GM10248 (cell line): ENCODE measurements at regions not wholly inside any gene's neighbourhood (a gene's known extent, or its start where the extent isn't known, plus 50 kb on each side); places are given as distances from the start of the nearest gene placed in this dataset.
"Not testable (repeated sequence)": the region's sequence is repeated elsewhere in the genome, so short reads cannot be mapped to it uniquely, and the experiment has no call there.

Experiments
- CTCF ChIA-PET: fragments of 300-600 bp; sonication (Branson Sonifier 250); formaldehyde crosslinking; extraction: SDS; loops from one replicate; lab custom pipeline; 2021; ENCODE audit warnings: antibody characterized with exemption; lab: Yijun Ruan, JAX
- POLR2A ChIA-PET: fragments of 350-650 bp; sonication (Branson Sonifier 250); formaldehyde crosslinking; extraction: SDS; loops from one replicate; lab custom pipeline; 2020; ENCODE audit warnings: antibody characterized with exemption; lab: Yijun Ruan, JAX
- DNase-seq: peaks from one replicate; pipeline ENCODE4 v3.0.0; 2012; ENCODE audit errors: extremely low spot score
- TF ChIP-seq, protein P1 (sequence below): IDR thresholded peaks from 2 replicates; pipeline ENCODE4 v1.5.1; 2012; ENCODE audit warnings: mild to moderate bottlenecking, low read depth; ENCODE audit errors: extremely low read depth, missing control alignments, control extremely low read depth

DNA sequence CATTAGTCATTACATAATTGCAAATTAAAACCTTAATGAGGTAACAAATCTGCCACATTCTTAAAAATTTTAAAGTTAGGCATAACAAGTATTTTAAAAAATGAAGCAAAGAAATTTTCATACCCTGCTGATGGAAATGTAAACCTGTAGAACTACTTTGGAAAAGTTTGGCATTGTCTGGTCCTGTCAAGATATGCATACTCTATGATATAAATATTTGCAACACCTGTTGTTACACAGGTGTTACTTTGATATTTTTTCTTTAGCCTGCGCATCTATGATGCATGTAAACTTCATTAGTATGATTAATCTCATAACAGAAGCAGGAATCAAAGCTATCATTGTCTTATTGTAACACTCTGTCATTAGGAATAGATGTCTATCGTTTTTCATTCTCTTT, 634.3 kb downstream of the TRIB2 start:
- CTCF ChIA-PET: no interaction called here
- TF ChIP-seq, protein P1, sequence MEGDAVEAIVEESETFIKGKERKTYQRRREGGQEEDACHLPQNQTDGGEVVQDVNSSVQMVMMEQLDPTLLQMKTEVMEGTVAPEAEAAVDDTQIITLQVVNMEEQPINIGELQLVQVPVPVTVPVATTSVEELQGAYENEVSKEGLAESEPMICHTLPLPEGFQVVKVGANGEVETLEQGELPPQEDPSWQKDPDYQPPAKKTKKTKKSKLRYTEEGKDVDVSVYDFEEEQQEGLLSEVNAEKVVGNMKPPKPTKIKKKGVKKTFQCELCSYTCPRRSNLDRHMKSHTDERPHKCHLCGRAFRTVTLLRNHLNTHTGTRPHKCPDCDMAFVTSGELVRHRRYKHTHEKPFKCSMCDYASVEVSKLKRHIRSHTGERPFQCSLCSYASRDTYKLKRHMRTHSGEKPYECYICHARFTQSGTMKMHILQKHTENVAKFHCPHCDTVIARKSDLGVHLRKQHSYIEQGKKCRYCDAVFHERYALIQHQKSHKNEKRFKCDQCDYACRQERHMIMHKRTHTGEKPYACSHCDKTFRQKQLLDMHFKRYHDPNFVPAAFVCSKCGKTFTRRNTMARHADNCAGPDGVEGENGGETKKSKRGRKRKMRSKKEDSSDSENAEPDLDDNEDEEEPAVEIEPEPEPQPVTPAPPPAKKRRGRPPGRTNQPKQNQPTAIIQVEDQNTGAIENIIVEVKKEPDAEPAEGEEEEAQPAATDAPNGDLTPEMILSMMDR: no peak
- DNase-seq: no peak
- POLR2A ChIA-PET: no interaction called here

DNA sequence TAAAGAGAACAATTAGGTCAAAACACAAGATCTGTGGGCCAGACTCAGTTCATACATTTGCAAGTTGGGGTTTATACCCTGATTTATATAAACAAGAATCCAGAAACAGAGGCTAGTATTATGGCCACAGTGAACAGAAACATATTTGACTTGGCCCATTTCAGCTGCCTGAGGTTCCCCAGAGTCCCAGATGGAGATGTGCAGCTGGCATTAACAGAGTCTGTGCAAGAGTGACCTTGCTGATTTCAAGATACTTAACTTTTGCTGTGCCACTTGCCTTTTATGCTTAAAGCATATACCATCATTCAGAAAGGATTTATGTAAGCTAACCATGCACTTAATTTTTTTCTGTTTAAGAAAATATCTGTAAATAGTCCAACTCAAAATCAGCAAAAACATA, 636.3 kb downstream of the TRIB2 start:
- TF ChIP-seq, protein P1: no peak
- CTCF ChIA-PET: interaction anchor here (3.0 kb wide), 1 partner anchor 24 kb away, joined by 6 read pairs; no protein-coding TSS in a partner anchor

DNA sequence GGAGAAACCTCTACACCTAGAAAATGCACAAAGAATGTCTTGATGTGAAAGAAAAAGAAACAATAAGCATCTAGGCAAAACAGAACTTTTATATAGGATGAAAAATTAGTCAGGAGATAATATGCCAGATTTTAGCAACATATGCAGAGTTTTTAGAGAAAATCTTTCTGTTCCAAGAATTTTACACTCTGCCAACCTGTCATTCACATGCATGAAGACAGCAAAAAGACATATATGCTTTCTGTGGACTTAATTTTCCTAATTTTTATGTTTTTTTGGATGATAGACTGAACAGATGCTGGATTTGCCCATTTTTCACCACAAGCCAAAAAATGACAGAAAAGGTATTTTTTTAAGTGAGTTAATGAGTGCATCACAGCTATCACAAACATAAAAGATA, 637.3 kb downstream of the TRIB2 start:
- no peak for DNase-seq
- TF ChIP-seq, protein P1: no peak
- ChIA-PET CTCF (interaction anchor here (3.0 kb wide), 1 partner anchor 23 kb away, joined by 6 read pairs; no protein-coding TSS in a partner anchor), POLR2A (no interaction called here)

More for the DNA sequence above, 636.3 kb downstream of the TRIB2 start:
- POLR2A ChIA-PET: no interaction called here
- no peak for DNase-seq

DNA sequence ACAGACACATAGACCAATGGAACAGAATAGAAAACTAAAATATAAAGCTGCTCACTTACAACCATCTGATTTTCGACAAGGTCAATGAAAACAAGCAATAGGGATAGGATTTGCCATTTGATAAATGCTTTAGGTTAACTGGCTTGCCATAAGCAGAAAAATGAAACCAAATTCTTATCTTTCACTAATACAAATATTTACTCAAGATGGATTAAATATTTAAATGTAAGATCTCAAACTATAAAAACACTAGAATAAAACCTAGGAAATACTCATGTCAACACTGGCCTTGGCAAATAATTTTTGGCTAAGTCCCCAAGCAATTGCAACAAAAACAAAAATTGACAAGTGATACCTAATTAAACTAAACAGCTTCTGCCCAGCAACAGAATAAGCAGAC, 665.2 kb downstream of the TRIB2 start:
- CTCF ChIA-PET, POLR2A ChIA-PET, DNase-seq: not testable (repeated sequence)

DNA sequence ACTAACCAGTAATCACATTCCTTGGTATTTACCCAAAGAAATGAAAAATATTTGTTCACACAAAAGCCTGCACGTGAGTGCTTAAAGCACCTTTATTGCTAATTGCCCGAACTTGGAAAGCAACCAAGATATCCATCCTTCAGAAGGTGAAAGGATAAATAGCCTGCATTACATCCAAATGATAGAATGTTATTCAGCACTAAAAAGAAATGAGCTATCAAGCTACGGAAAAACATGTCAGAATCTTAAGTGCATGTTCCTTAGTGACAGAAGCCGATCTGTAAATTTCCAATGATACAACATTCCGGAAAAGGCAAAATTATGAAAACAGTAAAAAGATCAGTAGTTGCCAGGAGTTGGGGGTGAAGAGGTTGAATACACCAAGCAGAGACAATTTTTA, 672.4 kb downstream of the TRIB2 start:
- DNase-seq, CTCF ChIA-PET, POLR2A ChIA-PET: not testable (repeated sequence)

DNA sequence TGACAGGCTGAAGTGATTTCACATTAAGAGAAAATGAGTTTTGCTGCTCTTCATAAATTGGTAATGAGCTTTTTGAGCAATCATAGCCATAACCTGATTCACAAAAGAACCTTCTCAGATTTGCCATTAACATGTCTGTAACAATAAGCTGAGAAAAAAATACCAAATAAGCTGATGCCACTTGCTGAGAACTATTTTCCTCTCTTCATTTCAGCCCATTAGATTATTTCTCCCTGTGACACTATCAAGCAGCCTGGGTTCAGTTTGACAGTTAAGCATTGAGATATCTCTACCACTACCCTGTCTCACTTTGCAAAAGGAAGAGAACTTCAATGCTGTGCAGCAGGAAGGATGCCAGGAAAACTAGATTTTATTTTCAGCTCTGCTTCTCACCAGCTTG, 673.9 kb downstream of the TRIB2 start:
- POLR2A ChIA-PET: no interaction called here

DNA sequence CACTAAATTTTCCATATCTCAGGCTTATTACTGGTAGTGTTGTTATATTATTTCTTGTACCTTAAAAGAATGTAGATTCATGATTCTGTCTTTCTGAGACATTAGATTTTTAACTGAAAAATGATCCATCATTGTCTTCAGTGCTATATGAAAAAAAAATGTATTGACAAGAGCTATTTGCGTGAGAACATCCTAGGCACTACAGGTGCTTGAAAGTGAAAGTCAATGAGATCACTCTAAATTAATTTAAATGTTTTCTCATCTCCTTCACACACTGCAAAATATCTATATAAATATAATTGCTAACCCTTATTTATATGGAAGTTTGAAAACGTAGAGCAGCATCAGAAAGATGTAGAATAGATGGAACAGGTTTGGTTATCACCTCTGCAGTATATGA, 684.6 kb downstream of the TRIB2 start:
- DNase-seq: no peak
- ChIA-PET CTCF (no interaction called here), POLR2A (no interaction called here)
- TF ChIP-seq, protein P1: no peak

More for the DNA sequence above, 673.9 kb downstream of the TRIB2 start:
- TF ChIP-seq, protein P1: no peak
- CTCF ChIA-PET: interaction anchor here (1.2 kb wide), 1 partner anchor 71 kb away, joined by 3 read pairs; no protein-coding TSS in a partner anchor
- DNase-seq: no peak

DNA sequence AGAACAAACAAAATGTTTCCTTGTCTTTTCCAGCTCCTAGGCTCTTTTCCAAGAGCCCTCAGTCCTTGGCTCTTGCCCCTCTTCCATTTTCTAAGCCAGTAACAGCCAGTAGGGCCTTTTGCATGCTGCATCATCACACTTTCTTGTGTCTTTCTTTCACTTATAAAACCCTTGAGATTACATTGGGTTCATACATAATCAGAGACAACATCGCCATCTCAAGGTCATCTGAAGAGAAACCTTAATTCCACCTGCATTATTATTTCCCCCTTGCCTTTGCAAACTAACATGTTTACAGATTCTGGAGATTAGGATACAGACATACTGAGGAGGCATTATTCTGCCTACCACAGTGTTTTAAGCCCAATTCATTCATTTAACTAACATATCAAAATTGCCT, 697.3 kb downstream of the TRIB2 start:
- ChIA-PET POLR2A (no interaction called here), CTCF (interaction anchor here (0.9 kb wide), 1 partner anchor 11 kb away, joined by 3 read pairs; no protein-coding TSS in a partner anchor)
- DNase-seq: no peak
- TF ChIP-seq, protein P1: no peak
